ENCODE measurements at regions not wholly inside any gene's neighbourhood (a gene's known extent, or its start where the extent isn't known, plus 50 kb on each side); places are given as distances from the start of the nearest gene placed in this dataset.
"Not testable (repeated sequence)": the region's sequence is repeated elsewhere in the genome, so short reads cannot be mapped to it uniquely, and the experiment has no call there.

DNA sequence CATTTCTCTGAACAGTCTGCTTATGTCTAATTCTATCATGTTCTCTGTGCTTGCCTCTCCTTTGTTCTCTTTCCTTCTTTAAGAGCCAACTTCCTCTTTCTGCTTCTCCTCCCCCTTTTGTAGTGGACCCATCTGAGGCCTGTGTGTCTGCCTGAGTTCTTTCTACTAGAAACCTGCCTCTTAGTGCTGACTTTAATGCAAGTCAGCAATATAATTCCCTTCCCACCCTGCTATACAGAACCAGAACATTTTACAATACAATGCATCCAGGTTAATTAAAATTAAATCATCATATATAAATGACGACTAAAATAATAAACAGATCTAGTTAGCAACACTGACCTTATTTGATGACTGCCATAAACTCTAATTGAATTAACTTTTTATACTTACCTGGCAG, 82.6 kb upstream of the GAS1 start:
- TF ChIP-seq POLR2A (IDR thresholded peaks at IDR 0.05; ENCODE audit: low read length) (no peak), GATA1 (IDR thresholded peaks at IDR 0.05; ENCODE audit: low read depth, low read length) (no peak)
- no peak for DNase-seq

GRCh38 chr9:87034841-87035240, 87.5 kb upstream of the GAS1 start:
- no peak for DNase-seq
- TF ChIP-seq POLR2A (IDR thresholded peaks at IDR 0.05; ENCODE audit: low read length) (no peak), GATA1 (IDR thresholded peaks at IDR 0.05; ENCODE audit: low read depth, low read length) (no peak)

DNA sequence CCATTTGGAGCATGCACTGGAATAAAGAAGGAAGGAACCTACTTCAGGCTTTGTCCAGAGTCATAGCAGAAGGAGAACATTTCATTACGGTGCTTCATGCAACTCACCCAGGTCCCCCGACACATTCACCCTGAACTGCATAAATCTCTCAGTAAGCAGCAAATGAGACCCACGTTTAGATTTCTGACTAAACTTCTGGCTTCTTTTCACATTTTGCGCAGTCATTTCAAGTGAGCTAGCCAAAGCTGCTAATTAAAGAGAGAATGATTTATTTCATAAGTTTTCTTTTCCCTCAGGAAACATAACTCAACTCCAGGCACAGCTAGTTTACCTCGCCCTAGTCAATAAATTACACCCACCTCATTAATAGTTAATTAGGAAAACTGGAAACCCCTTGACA, 88.6 kb upstream of the GAS1 start:
- DNase-seq = no peak
- TF ChIP-seq GATA1 (IDR thresholded peaks at IDR 0.05; ENCODE audit: low read depth, low read length) (no peak), POLR2A (IDR thresholded peaks at IDR 0.05; ENCODE audit: low read length) (no peak)

DNA sequence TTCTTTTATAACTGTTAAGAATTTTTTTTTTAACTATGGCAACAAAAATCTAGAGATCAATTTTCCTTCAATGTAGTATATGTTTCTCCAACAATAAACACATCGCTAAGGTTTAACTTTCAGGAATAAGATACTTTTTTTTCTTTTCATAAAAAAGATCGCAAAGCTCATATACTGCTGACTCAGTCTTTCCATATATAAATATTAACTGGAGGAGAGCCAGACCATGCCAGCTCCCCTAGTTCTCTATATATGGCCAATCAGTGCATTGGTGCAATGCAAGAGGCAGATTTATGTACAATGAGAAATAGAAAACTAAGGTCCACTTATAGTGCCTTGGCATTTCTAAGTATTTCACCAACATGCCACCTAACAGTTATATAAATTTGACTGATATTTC, 89.2 kb upstream of the GAS1 start:
- no peak for TF ChIP-seq POLR2A (IDR thresholded peaks at IDR 0.05; ENCODE audit: low read length)
- TF ChIP-seq GATA1 (IDR thresholded peaks at IDR 0.05; ENCODE audit: low read depth, low read length) = no peak
- DNase-seq = no peak

DNA sequence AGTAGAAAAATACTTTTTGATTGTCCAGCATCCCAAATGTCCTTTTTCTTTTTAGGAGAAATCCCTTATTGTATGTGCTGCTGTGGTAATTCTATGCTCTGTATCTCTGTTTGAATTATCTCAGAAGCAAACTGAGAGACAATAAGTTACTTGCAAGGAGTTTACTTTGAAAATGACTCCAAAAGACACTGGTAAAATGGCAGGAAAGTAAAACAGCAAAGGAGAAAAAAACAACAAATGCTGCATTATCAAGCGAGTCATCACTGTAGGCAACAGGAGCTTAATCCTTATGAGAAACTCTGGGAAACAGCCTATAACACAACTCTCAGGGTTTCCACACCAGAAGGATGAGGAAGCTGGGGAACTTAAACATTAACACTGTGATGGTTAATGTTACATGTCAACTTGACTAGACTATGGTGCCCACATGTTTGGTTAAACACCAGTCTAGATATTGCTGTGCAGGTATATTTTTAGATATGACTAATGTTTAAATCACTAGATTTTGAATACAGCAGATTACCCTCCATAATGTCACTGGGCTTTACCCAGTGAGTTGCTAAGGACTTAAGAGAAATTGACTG, 92.6 kb upstream of the GAS1 start:
- DNase-seq = no peak
- no peak for TF ChIP-seq POLR2A (IDR thresholded peaks at IDR 0.05; ENCODE audit: low read length)
- TF ChIP-seq GATA1 (IDR thresholded peaks at IDR 0.05; ENCODE audit: low read depth, low read length) = no peak

GRCh38 chr9:87040410-87041009, 93.2 kb upstream of the GAS1 start:
- DNase-seq = no peak
- TF ChIP-seq POLR2A (IDR thresholded peaks at IDR 0.05; ENCODE audit: low read length) = no peak
- TF ChIP-seq GATA1 (IDR thresholded peaks at IDR 0.05; ENCODE audit: low read depth, low read length) = no peak

GRCh38 chr9:87041553-87042235, 94.4 kb upstream of the GAS1 start:
- not testable (repeated sequence) for DNase-seq

- not testable (repeated sequence) for DNase-seq
These were observed 102.8 kb upstream of the GAS1 start for GRCh38 chr9:87049929-87050608.

DNA sequence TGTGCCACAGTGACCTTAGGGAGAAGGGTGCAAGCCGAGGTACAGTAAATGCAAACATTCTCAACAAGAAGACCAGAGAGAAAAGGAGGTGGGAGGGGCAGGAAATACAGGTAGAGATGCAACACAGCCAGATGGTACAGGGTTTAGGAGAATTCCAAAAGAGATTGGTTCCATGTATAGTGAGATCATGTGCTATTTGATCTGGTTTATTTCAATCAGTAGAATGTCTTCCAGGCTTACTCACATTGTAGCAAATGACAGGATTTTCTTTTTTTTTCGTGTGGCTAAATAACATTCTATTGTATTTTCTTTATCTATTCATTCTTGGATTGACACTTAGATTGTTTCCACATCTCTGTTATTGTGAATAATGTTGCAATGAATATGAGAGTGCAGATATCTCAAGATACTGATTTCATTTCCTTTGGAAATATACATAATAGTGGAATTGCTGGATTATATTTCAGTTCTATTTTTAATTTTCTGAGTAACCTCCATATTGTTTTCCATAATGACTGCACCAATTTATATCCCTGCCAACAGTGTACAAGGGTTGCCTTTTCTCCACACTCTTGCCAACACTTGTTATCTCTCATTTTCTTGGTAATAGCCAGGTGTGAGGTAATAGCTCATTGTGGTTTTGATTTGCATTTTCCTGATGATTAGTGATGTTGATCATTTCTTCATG, 107.8 kb upstream of the GAS1 start:
- DNase-seq = no peak
- no peak for TF ChIP-seq POLR2A (IDR thresholded peaks at IDR 0.05; ENCODE audit: low read length)
- TF ChIP-seq GATA1 (IDR thresholded peaks at IDR 0.05; ENCODE audit: low read depth, low read length) = no peak

GRCh38 chr9:87059772-87060171, 112.5 kb upstream of the GAS1 start:
- TF ChIP-seq GATA1 (IDR thresholded peaks at IDR 0.05; ENCODE audit: low read depth, low read length) = no peak
- no peak for TF ChIP-seq POLR2A (IDR thresholded peaks at IDR 0.05; ENCODE audit: low read length)
- no peak for DNase-seq

- TF ChIP-seq POLR2A (IDR thresholded peaks at IDR 0.05; ENCODE audit: low read length) (no peak), GATA1 (IDR thresholded peaks at IDR 0.05; ENCODE audit: low read depth, low read length) (no peak)
- DNase-seq = no peak
These were observed 115.4 kb upstream of the GAS1 start for GRCh38 chr9:87062746-87063145.

DNA sequence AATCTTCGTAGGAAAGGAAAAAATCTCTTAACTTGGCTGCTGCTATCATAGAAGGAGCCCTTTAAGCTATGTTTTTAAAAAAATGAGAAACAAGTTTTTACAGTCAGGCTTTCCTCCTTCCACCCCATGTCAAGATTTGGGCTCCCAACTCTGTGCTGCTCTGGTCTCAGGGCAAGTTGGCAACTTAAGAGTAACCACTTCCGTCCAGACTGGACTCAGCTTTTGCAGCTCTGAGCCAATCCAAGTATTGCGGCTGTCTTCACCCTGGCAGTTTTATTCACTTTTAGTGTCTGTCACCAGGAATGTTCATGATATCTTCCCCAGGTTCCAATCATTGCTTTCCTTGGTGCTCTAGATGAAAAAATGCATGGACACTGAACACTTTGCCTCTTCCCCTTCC, 115.9 kb upstream of the GAS1 start:
- no peak for DNase-seq
- no peak for TF ChIP-seq GATA1 (IDR thresholded peaks at IDR 0.05; ENCODE audit: low read depth, low read length)
- TF ChIP-seq POLR2A (IDR thresholded peaks at IDR 0.05; ENCODE audit: low read length) = no peak

- no peak for DNase-seq
These were observed 116.6 kb upstream of the GAS1 start for GRCh38 chr9:87063871-87064270.

GRCh38 chr9:87064311-87064710, 117.0 kb upstream of the GAS1 start:
- TF ChIP-seq POLR2A (IDR thresholded peaks at IDR 0.05; ENCODE audit: low read length) (no peak), GATA1 (IDR thresholded peaks at IDR 0.05; ENCODE audit: low read depth, low read length) (no peak)
- DNase-seq = no peak

More at GRCh38 chr9:87063871-87064270, 116.6 kb upstream of the GAS1 start:
- TF ChIP-seq GATA1 (IDR thresholded peaks at IDR 0.05; ENCODE audit: low read depth, low read length) (no peak), POLR2A (IDR thresholded peaks at IDR 0.05; ENCODE audit: low read length) (no peak)
